ENCODE measurements at regions not wholly inside any gene's neighbourhood (a gene's known extent, or its start where the extent isn't known, plus 50 kb on each side); places are given as distances from the start of the nearest gene placed in this dataset.

GRCh38 chr2:14234911-14235310 lies 397.6 kb upstream of the LRATD1 start:
- TF ChIP-seq, protein P1, sequence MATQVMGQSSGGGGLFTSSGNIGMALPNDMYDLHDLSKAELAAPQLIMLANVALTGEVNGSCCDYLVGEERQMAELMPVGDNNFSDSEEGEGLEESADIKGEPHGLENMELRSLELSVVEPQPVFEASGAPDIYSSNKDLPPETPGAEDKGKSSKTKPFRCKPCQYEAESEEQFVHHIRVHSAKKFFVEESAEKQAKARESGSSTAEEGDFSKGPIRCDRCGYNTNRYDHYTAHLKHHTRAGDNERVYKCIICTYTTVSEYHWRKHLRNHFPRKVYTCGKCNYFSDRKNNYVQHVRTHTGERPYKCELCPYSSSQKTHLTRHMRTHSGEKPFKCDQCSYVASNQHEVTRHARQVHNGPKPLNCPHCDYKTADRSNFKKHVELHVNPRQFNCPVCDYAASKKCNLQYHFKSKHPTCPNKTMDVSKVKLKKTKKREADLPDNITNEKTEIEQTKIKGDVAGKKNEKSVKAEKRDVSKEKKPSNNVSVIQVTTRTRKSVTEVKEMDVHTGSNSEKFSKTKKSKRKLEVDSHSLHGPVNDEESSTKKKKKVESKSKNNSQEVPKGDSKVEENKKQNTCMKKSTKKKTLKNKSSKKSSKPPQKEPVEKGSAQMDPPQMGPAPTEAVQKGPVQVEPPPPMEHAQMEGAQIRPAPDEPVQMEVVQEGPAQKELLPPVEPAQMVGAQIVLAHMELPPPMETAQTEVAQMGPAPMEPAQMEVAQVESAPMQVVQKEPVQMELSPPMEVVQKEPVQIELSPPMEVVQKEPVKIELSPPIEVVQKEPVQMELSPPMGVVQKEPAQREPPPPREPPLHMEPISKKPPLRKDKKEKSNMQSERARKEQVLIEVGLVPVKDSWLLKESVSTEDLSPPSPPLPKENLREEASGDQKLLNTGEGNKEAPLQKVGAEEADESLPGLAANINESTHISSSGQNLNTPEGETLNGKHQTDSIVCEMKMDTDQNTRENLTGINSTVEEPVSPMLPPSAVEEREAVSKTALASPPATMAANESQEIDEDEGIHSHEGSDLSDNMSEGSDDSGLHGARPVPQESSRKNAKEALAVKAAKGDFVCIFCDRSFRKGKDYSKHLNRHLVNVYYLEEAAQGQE (IDR thresholded peaks at IDR 0.05; ENCODE audit: low read depth): no peak
- TF ChIP-seq YY1 (IDR thresholded peaks at IDR 0.05; ENCODE audit: low read depth) (no peak), EP300 (IDR thresholded peaks at IDR 0.05; ENCODE audit: borderline replicate concordance) (no peak), TEAD4 (IDR thresholded peaks at IDR 0.05) (no peak), EGR1 (IDR thresholded peaks at IDR 0.05) (no peak)

All from Ishikawa (cell line).